ENCODE measurements at regions not wholly inside any gene's neighbourhood (a gene's known extent, or its start where the extent isn't known, plus 50 kb on each side); places are given as distances from the start of the nearest gene placed in this dataset.
"Not testable (repeated sequence)": the region's sequence is repeated elsewhere in the genome, so short reads cannot be mapped to it uniquely, and the experiment has no call there.

- Mint-ChIP-seq H3K27me3 (peaks cover 19% of the 10 kb centered on the region), H3K4me1 (no peaks in the 10 kb centered on the region), H3K36me3 (ENCODE audit: insufficient read depth) (no peaks in the 10 kb centered on the region), H3K9me3 (peaks cover 7% of the 10 kb centered on the region), H3K27ac (ENCODE audit: low read depth) (no peak overlapping the region), H3K4me3 (no peak overlapping the region)
- DNase-seq (ENCODE audit: low spot score in 2 of 2) = no peak
- ATAC-seq (replicated peaks; ENCODE audit: extremely low read depth, poor library complexity, severe bottlenecking) = no peak
Measured at GRCh38 chr12:125989696-125990095, 924.5 kb downstream of the AACS start.

DNA sequence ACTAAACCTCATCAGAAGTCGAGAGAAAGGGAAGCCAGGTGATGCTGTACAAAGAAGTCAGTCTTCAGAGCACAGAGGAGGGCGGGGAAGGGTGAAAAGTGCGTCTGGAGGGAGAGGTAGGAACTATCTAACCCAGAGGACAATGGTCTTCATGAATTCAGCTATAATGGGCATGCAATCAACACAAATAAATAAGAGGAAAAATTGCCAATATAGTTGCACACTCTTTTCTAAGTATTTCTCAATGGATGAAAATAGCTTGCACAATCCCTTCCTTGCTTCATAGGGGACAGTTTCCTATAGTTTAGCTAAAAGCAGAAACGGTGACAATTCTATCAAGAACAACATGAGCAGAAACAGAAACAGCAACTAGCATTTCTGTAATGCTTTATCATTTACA is 931.2 kb downstream of the AACS start:
- Mint-ChIP-seq H3K27me3 (no peaks in the 10 kb centered on the region), H3K36me3 (ENCODE audit: insufficient read depth) (no peaks in the 10 kb centered on the region), H3K9me3 (no peaks in the 10 kb centered on the region), H3K4me1 (no peaks in the 10 kb centered on the region), H3K4me3 (no peak overlapping the region), H3K27ac (ENCODE audit: low read depth) (no peak overlapping the region)
- DNase-seq (ENCODE audit: low spot score in 2 of 2) = no peak
- no peak for ATAC-seq (replicated peaks; ENCODE audit: extremely low read depth, poor library complexity, severe bottlenecking)

- H3K9me3 Mint-ChIP-seq = peaks cover 14% of the 10 kb centered on the region
- H3K36me3 Mint-ChIP-seq (ENCODE audit: insufficient read depth) = no peaks in the 10 kb centered on the region
- no peaks in the 10 kb centered on the region for H3K27me3 Mint-ChIP-seq
- H3K4me3 Mint-ChIP-seq = no peak overlapping the region
- H3K27ac Mint-ChIP-seq (ENCODE audit: low read depth) = no peak overlapping the region
- no peak for DNase-seq (ENCODE audit: low spot score in 2 of 2)
- ATAC-seq (replicated peaks; ENCODE audit: extremely low read depth, poor library complexity, severe bottlenecking) = no peak
- no peaks in the 10 kb centered on the region for H3K4me1 Mint-ChIP-seq
Measured at GRCh38 chr12:125999628-126000027, 934.4 kb downstream of the AACS start.

DNA sequence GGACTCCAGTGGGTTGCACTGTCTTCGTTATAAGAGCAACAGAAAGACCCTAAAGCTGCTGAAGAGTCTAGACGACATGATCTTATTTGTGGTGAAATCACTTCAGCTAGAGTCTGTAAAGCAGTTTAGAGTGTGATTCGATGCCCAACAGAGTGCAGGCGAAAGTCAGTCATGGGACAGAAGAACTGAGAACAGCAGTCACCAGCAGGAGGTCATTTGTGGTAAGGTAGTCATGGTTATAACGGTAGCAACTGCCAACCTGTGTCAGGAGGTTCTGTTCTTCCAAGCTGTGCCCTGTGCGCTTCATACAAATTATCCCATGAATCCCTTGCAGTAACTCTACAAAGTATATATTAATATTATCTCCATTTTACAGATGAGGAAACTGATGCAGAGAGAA is 954.1 kb downstream of the AACS start:
- H3K4me3 Mint-ChIP-seq = no peak overlapping the region
- ATAC-seq (replicated peaks; ENCODE audit: extremely low read depth, poor library complexity, severe bottlenecking) (no peak), DNase-seq (ENCODE audit: low spot score in 2 of 2) (no peak)
- H3K4me1 Mint-ChIP-seq = no peaks in the 10 kb centered on the region
- no peak overlapping the region for H3K27ac Mint-ChIP-seq (ENCODE audit: low read depth)
- peaks cover 5% of the 10 kb centered on the region for H3K9me3 Mint-ChIP-seq
- H3K36me3 Mint-ChIP-seq (ENCODE audit: insufficient read depth) = no peaks in the 10 kb centered on the region
- H3K27me3 Mint-ChIP-seq = no peaks in the 10 kb centered on the region

DNA sequence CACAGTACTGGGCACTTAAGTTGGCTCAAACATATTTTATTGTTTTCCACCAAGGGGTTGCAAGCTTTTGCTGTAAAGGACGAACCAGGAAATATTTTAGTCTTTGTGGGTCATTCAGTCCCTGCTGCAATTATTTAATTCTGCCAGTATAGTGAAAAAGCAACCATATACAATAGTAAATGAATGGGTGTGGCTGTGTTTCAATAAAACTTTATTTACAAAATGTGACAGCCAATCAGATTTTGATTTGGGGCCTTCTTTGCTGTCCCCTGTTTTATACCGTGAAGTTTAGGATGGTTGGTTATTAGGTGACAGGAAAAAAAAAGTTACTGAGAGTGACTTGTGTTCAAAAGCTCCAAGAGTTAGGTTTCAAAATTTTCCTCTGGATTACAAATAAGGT is 956.4 kb downstream of the AACS start:
- Mint-ChIP-seq H3K9me3 (no peaks in the 10 kb centered on the region), H3K27ac (ENCODE audit: low read depth) (no peak overlapping the region), H3K36me3 (ENCODE audit: insufficient read depth) (no peaks in the 10 kb centered on the region), H3K4me1 (no peaks in the 10 kb centered on the region), H3K27me3 (no peaks in the 10 kb centered on the region), H3K4me3 (no peak overlapping the region)
- no peak for ATAC-seq (replicated peaks; ENCODE audit: extremely low read depth, poor library complexity, severe bottlenecking)
- no peak for DNase-seq (ENCODE audit: low spot score in 2 of 2)

DNA sequence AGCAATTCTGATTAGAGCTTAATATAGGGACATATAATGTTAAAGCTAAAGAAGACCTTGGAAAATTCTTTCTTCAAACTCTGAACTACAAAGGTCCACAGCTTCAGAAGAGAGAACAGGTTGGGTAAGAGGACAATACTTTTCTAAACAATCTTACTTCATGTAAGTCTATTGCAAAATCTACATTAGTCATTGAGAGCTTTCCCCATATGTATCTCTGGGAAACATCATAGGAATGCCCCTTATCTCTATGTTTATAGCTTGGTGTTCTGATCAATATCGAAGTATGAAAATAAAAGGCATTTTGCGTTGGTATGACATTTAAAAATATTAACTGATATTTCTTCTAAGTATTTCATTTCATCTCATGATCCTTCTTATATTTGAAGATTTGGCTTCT is 962.6 kb downstream of the AACS start:
- Mint-ChIP-seq H3K4me3 (no peak overlapping the region), H3K9me3 (no peaks in the 10 kb centered on the region), H3K27ac (ENCODE audit: low read depth) (no peak overlapping the region), H3K4me1 (no peaks in the 10 kb centered on the region), H3K27me3 (no peaks in the 10 kb centered on the region), H3K36me3 (ENCODE audit: insufficient read depth) (no peaks in the 10 kb centered on the region)
- no peak for ATAC-seq (replicated peaks; ENCODE audit: extremely low read depth, poor library complexity, severe bottlenecking)
- DNase-seq (ENCODE audit: low spot score in 2 of 2) = no peak

DNA sequence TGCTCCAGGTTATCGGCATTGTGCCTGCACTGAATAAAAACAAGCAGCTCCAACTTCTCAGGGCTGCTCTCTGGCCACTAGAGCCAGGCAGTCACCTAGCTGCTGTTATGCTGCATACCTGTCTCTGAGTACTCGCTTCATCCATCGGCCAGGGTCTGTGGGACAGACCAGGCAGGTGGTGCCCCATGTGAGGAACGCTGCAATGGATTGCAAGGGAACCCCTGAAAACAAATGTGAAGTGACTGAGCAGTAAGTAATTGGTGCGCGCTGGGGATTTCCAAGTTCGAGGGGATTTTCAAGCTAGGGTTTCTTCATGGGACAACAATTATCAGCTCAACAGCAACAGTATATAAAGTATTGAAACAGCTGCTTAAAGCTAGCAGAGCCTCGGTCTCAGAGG is 965.3 kb downstream of the AACS start:
- no peaks in the 10 kb centered on the region for H3K9me3 Mint-ChIP-seq
- H3K27ac Mint-ChIP-seq (ENCODE audit: low read depth) = no peak overlapping the region
- H3K4me3 Mint-ChIP-seq = no peak overlapping the region
- H3K27me3 Mint-ChIP-seq = no peaks in the 10 kb centered on the region
- H3K36me3 Mint-ChIP-seq (ENCODE audit: insufficient read depth) = no peaks in the 10 kb centered on the region
- H3K4me1 Mint-ChIP-seq = no peaks in the 10 kb centered on the region
- DNase-seq (ENCODE audit: low spot score in 2 of 2) = no peak
- ATAC-seq (replicated peaks; ENCODE audit: extremely low read depth, poor library complexity, severe bottlenecking) = no peak

DNA sequence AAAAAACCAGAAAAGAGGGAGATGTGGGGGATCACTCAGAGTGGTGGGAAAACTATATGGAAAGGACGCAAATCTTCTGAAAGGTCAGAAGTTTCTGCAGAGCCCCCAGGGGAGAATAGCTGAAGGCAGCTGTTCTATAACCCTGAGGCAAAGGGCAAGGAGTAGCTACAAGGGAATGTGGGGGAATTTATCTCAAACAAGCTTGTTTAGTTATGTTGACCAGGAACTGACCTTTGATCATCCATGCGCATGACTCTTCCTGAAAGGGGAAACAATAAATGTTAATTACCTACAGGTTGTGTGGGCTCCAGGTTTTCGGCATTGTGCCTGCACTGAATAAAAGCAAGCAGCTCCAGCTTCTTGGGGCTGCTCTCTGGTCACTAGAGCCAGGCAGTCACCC is 968.5 kb downstream of the AACS start:
- Mint-ChIP-seq H3K27me3 (no peaks in the 10 kb centered on the region), H3K4me3 (no peak overlapping the region), H3K27ac (ENCODE audit: low read depth) (no peak overlapping the region), H3K36me3 (ENCODE audit: insufficient read depth) (no peaks in the 10 kb centered on the region), H3K9me3 (no peaks in the 10 kb centered on the region), H3K4me1 (no peaks in the 10 kb centered on the region)
- ATAC-seq (replicated peaks; ENCODE audit: extremely low read depth, poor library complexity, severe bottlenecking) (no peak), DNase-seq (ENCODE audit: low spot score in 2 of 2) (no peak)

GRCh38 chr12:126036348-126036747 is 971.1 kb downstream of the AACS start:
- no peak for ATAC-seq (replicated peaks; ENCODE audit: extremely low read depth, poor library complexity, severe bottlenecking)
- no peak for DNase-seq (ENCODE audit: low spot score in 2 of 2)
- Mint-ChIP-seq H3K36me3 (ENCODE audit: insufficient read depth) (no peaks in the 10 kb centered on the region), H3K4me1 (no peaks in the 10 kb centered on the region), H3K27me3 (no peaks in the 10 kb centered on the region), H3K4me3 (no peak overlapping the region), H3K27ac (ENCODE audit: low read depth) (no peak overlapping the region), H3K9me3 (no peaks in the 10 kb centered on the region)

GRCh38 chr12:126038434-126038833 is 973.2 kb downstream of the AACS start:
- H3K36me3 Mint-ChIP-seq (ENCODE audit: insufficient read depth) = no peaks in the 10 kb centered on the region
- no peak overlapping the region for H3K27ac Mint-ChIP-seq (ENCODE audit: low read depth)
- peaks cover 9% of the 10 kb centered on the region for H3K27me3 Mint-ChIP-seq
- ATAC-seq (replicated peaks; ENCODE audit: extremely low read depth, poor library complexity, severe bottlenecking) (no peak), DNase-seq (ENCODE audit: low spot score in 2 of 2) (no peak)
- no peaks in the 10 kb centered on the region for H3K4me1 Mint-ChIP-seq
- no peak overlapping the region for H3K4me3 Mint-ChIP-seq
- H3K9me3 Mint-ChIP-seq = peaks cover 6% of the 10 kb centered on the region

- Mint-ChIP-seq H3K27me3 (peaks cover 9% of the 10 kb centered on the region), H3K27ac (ENCODE audit: low read depth) (no peak overlapping the region), H3K4me3 (no peak overlapping the region), H3K36me3 (ENCODE audit: insufficient read depth) (no peaks in the 10 kb centered on the region), H3K9me3 (peaks cover 6% of the 10 kb centered on the region), H3K4me1 (no peaks in the 10 kb centered on the region)
- ATAC-seq (replicated peaks; ENCODE audit: extremely low read depth, poor library complexity, severe bottlenecking) = no peak
- DNase-seq (ENCODE audit: low spot score in 2 of 2) = no peak
Measured at GRCh38 chr12:126040307-126040706, 975.1 kb downstream of the AACS start.

GRCh38 chr12:126042286-126042685 is 977.1 kb downstream of the AACS start:
- no peak for DNase-seq (ENCODE audit: low spot score in 2 of 2)
- H3K27me3 Mint-ChIP-seq = peaks cover 9% of the 10 kb centered on the region

DNA sequence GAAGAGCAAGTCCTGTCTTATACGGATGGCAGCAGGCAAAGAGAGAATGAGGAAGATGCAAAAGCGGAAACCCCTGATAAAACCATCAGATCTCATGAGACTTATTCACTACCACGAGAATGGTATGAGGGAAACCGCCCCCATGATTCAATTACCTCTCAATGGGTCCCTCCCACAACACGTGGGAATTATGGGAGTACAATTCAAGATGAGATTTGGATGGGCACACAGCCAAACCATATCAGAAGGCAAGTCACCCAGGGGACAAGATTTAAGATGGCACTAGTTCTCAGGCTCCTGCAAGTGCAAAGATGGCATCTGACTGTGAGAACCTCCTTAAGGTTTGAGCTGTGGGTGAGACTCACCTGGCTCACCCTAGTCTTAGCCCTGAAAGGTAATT is 984.3 kb downstream of the AACS start:
- DNase-seq (ENCODE audit: low spot score in 2 of 2); H3K27me3 Mint-ChIP-seq; H3K36me3 Mint-ChIP-seq (ENCODE audit: insufficient read depth); H3K4me3 Mint-ChIP-seq; ATAC-seq (replicated peaks; ENCODE audit: extremely low read depth, poor library complexity, severe bottlenecking); H3K4me1 Mint-ChIP-seq; H3K27ac Mint-ChIP-seq (ENCODE audit: low read depth): not testable (repeated sequence)
- H3K9me3 Mint-ChIP-seq = peaks cover 19% of the 10 kb centered on the region

More at GRCh38 chr12:126042286-126042685, 977.1 kb downstream of the AACS start:
- peaks cover 6% of the 10 kb centered on the region for H3K9me3 Mint-ChIP-seq
- no peaks in the 10 kb centered on the region for H3K4me1 Mint-ChIP-seq
- ATAC-seq (replicated peaks; ENCODE audit: extremely low read depth, poor library complexity, severe bottlenecking) = no peak
- no peak overlapping the region for H3K4me3 Mint-ChIP-seq
- no peak overlapping the region for H3K27ac Mint-ChIP-seq (ENCODE audit: low read depth)
- H3K36me3 Mint-ChIP-seq (ENCODE audit: insufficient read depth) = no peaks in the 10 kb centered on the region

- H3K9me3 Mint-ChIP-seq = peaks cover 24% of the 10 kb centered on the region
- no peak for ATAC-seq (replicated peaks; ENCODE audit: extremely low read depth, poor library complexity, severe bottlenecking)
- H3K4me3 Mint-ChIP-seq = no peak overlapping the region
- no peaks in the 10 kb centered on the region for H3K4me1 Mint-ChIP-seq
- no peaks in the 10 kb centered on the region for H3K27me3 Mint-ChIP-seq
- H3K27ac Mint-ChIP-seq (ENCODE audit: low read depth) = no peak overlapping the region
- H3K36me3 Mint-ChIP-seq (ENCODE audit: insufficient read depth) = no peaks in the 10 kb centered on the region
- no peak for DNase-seq (ENCODE audit: low spot score in 2 of 2)
Measured at GRCh38 chr12:126051611-126052107, 986.4 kb downstream of the AACS start.
